DND-41 (cell line): ENCODE measurements at regions not wholly inside any gene's neighbourhood (a gene's known extent, or its start where the extent isn't known, plus 50 kb on each side); places are given as distances from the start of the nearest gene placed in this dataset.

Experiments used
- ATAC-seq: fragments of 200-7000 bp; cut with Tn5 transposase; 3 replicates; pipeline ENCODE4 v1.9.1; 2021; ENCODE audit warnings: low read depth; ENCODE audit not compliant: insufficient read depth
- DNase-seq: peaks from one replicate; pipeline ENCODE4 v3.0.0-alpha.2; 2020
- H2AFZ ChIP-seq: 2 replicates; pipeline ENCODE4 v1.6.0; 2012; ENCODE audit warnings: low read depth, low read length
- H3K27ac ChIP-seq: 2 replicates; pipeline ENCODE4 v1.5.1; 2012; ENCODE audit warnings: low read length, inconsistent platforms
- H3K27me3 ChIP-seq: fragments of 200-600 bp; sonication (generic); 2 replicates; pipeline ENCODE4 v1.6.0; 2012; ENCODE audit warnings: low read length, mild to moderate bottlenecking, inconsistent platforms; ENCODE audit not compliant: insufficient read depth, poor library complexity
- H3K36me3 ChIP-seq: 2 replicates; pipeline ENCODE4 v1.5.1; 2012; ENCODE audit warnings: low read length, inconsistent platforms; ENCODE audit not compliant: insufficient read depth
- H3K4me1 ChIP-seq: 2 replicates; pipeline ENCODE4 v1.5.1; 2012; ENCODE audit warnings: mild to moderate bottlenecking, low read length; ENCODE audit not compliant: insufficient read depth
- H3K4me2 ChIP-seq: 2 replicates; pipeline ENCODE4 v1.6.0; 2012; ENCODE audit warnings: mild to moderate bottlenecking, moderate library complexity, low read length, inconsistent platforms; ENCODE audit not compliant: insufficient read depth
- H3K4me3 ChIP-seq, 2 experiments: fragments of 200-600 bp in 1 of 2; shearing (Covaris generic) in 1 of 2; 2 replicates each; pipeline ENCODE4 v1.5.1; 2012 to 2016; ENCODE audit warnings: inconsistent platforms in 2 of 2, low read length in 2 of 2, mild to moderate bottlenecking in 2 of 2, low read depth in 1 of 2, moderate library complexity in 1 of 2
- H3K79me2 ChIP-seq: 2 replicates; pipeline ENCODE4 v1.6.0; 2012; ENCODE audit warnings: low read length, inconsistent platforms; ENCODE audit not compliant: insufficient read depth
- H3K9ac ChIP-seq: 2 replicates; pipeline ENCODE4 v1.6.0; 2012; ENCODE audit warnings: low read depth, mild to moderate bottlenecking, inconsistent platforms, low read length, moderate library complexity
- H3K9me3 ChIP-seq: 2 replicates; pipeline ENCODE4 v1.5.1; 2012; ENCODE audit warnings: low read length, moderate library complexity, mild to moderate bottlenecking, inconsistent platforms; ENCODE audit not compliant: insufficient read depth, severe bottlenecking
- H4K20me1 ChIP-seq: 2 replicates; pipeline ENCODE4 v1.6.0; 2012; ENCODE audit warnings: low read length; ENCODE audit not compliant: insufficient read depth
- CTCF ChIP-seq: IDR thresholded peaks from 2 replicates; pipeline ENCODE4 v1.5.1; 2012; ENCODE audit warnings: borderline replicate concordance, low read length, moderate library complexity, mild to moderate bottlenecking; ENCODE audit not compliant: poor library complexity, severe bottlenecking; ENCODE audit errors: extremely low read depth
- EZH2 ChIP-seq: IDR thresholded peaks from 3 replicates; pipeline ENCODE4 v1.6.1; 2012; ENCODE audit warnings: borderline replicate concordance, low read depth, mild to moderate bottlenecking, moderate library complexity, low read length, inconsistent platforms; ENCODE audit not compliant: severe bottlenecking

GRCh38 chr9:2356041-2356790 lies 265.4 kb upstream of the VLDLR start:
- no peak overlapping the region for H3K4me3 ChIP-seq
- no peaks in the 10 kb centered on the region for H3K27me3 ChIP-seq
- TF ChIP-seq CTCF (no peak), EZH2 (no peak)
- H3K27ac ChIP-seq = no peak overlapping the region
- H3K36me3 ChIP-seq = no peaks in the 10 kb centered on the region
- H3K4me1 ChIP-seq = no peaks in the 10 kb centered on the region
- no peak overlapping the region for H3K4me2 ChIP-seq
- DNase-seq (no peak), ATAC-seq (no peak)
- no peak overlapping the region for H2AFZ ChIP-seq
- no peaks in the 10 kb centered on the region for H4K20me1 ChIP-seq
- no peaks in the 10 kb centered on the region for H3K9me3 ChIP-seq
- H3K79me2 ChIP-seq = no peaks in the 10 kb centered on the region
- no peak overlapping the region for H3K9ac ChIP-seq

GRCh38 chr9:2359891-2360471 lies 261.6 kb upstream of the VLDLR start:
- Histone ChIP-seq H3K27me3 (no peaks in the 10 kb centered on the region), H3K4me1 (no peaks in the 10 kb centered on the region), H3K4me2 (no peak overlapping the region), H3K9ac (no peak overlapping the region), H2AFZ (no peak overlapping the region), H4K20me1 (no peaks in the 10 kb centered on the region), H3K36me3 (no peaks in the 10 kb centered on the region), H3K4me3 (no peak overlapping the region), H3K79me2 (no peaks in the 10 kb centered on the region), H3K27ac (no peak overlapping the region), H3K9me3 (no peaks in the 10 kb centered on the region)
- TF ChIP-seq EZH2 = no peak
- TF ChIP-seq CTCF = no peak
- ATAC-seq = no peak
- no peak for DNase-seq

- Histone ChIP-seq H3K9me3 (no peaks in the 10 kb centered on the region), H3K4me3 (no peak overlapping the region), H3K27ac (no peak overlapping the region), H3K27me3 (no peaks in the 10 kb centered on the region), H3K4me2 (no peak overlapping the region), H3K36me3 (no peaks in the 10 kb centered on the region), H2AFZ (no peak overlapping the region), H3K9ac (no peak overlapping the region), H4K20me1 (no peaks in the 10 kb centered on the region), H3K79me2 (no peaks in the 10 kb centered on the region), H3K4me1 (no peaks in the 10 kb centered on the region)
- ATAC-seq (no peak), DNase-seq (no peak)
- no peak for TF ChIP-seq CTCF
- TF ChIP-seq EZH2 = no peak
These were observed 259.4 kb upstream of the VLDLR start for GRCh38 chr9:2362150-2362549.
